ENCODE measurements at regions not wholly inside any gene's neighbourhood (a gene's known extent, or its start where the extent isn't known, plus 50 kb on each side); places are given as distances from the start of the nearest gene placed in this dataset.
"Not testable (repeated sequence)": the region's sequence is repeated elsewhere in the genome, so short reads cannot be mapped to it uniquely, and the experiment has no call there.

- DNase-seq (ENCODE audit: low read depth in 2 of 2): no peak
Observed at GRCh38 chrX:150236327-150236726, 126.8 kb upstream of the MAMLD1 start.

GRCh38 chrX:150238632-150239382 is 124.3 kb upstream of the MAMLD1 start:
- no peak for DNase-seq (ENCODE audit: low read depth in 2 of 2)

DNA sequence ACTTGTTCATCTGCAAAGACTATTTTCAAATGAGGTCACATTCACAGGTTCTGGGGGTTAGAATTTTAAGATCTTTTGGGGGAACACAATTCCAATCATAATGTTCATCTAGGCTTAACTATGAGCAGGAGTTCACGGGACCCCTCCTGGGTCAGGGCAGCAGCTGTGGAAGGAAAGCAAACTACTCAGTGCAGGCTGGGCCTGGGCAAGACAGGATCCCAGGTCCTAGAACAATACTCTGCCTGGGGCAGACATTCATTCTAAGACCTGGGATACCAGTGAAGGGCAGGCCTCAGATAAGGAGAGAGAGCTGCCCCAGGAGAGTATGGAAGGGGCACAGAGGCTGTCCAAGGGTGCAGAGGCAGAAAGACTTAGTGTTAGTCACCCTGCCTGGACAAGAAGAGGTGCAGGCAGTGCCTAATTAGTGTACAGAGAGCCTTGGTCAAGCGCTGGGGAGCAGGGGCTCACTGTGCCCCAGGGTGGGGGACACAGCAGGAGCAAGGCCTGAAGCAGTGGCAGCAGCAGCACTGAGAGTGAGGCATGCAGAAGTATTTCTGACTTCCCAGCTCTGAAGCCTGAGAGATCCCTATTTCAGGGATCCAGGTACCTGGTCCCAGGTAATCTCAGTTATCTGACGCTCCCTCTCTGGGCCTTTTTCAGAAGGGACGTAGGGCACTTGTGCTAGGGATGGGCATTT is 123.0 kb upstream of the MAMLD1 start:
- DNase-seq (ENCODE audit: low read depth in 2 of 2): no peak

- DNase-seq (ENCODE audit: low read depth in 2 of 2): no peak
Observed at GRCh38 chrX:150240643-150240970, 122.5 kb upstream of the MAMLD1 start.

DNA sequence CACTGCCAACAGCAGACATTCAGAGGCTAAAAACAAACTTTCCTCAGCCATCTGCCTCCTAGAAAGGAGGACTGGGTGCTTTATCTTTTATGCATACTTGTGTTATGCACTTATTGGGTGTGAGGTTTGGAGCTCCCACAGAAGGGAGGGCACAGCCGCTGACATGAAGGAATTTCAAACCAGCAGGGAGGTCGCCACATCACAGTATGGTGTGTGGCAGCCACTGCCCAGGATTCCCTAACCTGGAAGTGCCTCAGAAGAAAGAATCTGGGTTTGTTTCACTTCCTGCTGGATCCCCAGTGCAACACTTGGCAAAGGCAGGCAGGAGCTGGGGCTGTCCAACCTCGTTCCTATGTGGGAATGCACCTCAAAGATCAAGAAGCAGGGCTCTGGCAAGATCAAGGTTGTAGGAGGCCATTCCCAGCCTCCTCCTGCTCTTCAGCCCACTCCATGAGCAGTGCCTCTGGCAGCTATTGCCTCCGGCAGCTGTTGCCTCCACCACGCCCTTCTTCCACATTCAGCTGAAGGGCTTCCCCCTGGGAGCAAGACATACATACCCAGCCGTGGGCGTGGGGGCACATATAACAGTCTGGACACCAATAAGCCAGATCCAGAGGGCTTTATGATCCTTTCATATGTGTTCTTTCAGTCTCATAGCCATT is 109.0 kb upstream of the MAMLD1 start:
- no peak for DNase-seq (ENCODE audit: low read depth in 2 of 2)

DNA sequence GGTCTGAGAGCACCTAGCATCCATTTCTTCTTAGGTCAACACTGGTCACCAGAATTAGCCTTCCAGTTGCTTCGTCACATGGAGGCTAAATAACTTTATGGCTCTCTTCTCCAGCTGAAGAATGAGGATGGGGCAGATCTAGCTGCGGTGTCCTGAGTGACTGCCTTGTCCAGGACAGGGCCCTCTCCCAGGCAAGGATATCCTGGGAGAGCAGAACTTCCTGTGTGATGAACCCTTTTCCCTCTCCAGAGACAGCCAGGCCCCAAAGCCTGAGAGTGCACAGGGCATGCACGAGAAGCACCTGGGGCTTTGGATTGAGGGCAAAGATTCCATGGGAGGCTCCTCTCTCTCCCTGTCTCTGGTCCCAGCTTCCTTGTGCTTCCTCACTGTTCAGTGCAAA is 108.2 kb upstream of the MAMLD1 start:
- no peak for DNase-seq (ENCODE audit: low read depth in 2 of 2)

GRCh38 chrX:150255441-150256296 is 107.4 kb upstream of the MAMLD1 start:
- DNase-seq (ENCODE audit: low read depth in 2 of 2): no peak

DNA sequence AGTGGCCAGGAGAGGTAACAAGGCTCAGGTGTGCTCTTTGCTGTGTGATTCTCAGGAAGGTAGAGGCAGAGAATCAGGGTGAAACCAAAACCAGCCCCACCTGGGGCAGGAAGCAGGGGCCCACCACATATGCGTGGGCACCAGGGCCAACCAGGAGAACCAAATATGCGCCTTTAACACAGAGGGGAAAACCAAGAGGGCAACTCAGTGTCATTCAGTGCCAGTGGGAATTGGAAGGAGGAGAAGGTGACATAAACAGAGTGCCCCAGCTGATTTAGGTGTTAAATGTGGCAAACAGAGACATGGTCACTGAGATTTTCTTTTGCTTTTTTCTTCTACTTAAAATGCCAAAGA is 106.8 kb upstream of the MAMLD1 start:
- DNase-seq (ENCODE audit: low read depth in 2 of 2): no peak

DNA sequence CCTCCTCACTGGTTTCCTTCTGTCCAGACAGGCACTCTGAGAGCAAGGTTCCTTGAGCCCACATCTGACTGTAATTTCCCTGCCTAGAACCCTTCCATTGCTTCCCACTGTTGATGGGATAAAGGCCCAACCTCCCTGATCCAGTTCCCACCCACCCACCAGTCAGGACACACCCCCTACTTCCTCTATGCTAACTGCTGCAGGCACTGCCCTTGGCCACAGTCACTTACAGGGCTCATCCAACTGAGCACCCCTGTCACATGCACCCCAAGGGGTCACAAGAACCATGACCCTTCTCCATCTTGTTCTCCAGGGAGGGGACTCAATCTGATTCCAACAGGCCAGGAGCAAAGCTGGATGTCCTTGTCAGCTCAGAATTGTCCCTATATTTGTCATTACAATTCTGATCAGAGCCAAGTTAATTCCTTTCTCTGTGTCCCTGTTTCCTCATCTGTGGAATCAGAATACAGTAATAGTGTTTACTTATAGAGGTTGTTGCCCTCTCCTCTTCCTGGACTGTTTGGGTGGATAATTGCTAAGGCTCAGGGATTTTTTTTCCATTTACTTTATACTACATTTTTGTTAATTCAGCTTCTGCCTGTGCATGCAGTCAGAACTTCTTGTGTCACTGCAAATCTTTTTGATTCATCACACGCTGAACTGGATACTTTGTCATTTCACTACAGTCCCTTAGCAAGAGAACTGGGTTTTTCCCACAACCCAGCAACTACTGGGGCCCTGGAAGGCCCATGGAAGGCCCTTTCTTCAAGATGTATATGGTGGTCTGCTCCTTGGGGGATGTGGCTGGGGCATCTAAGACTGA is 105.6 kb upstream of the MAMLD1 start:
- no peak for DNase-seq (ENCODE audit: low read depth in 2 of 2)

GRCh38 chrX:150258176-150258425 is 105.0 kb upstream of the MAMLD1 start:
- no peak for DNase-seq (ENCODE audit: low read depth in 2 of 2)

GRCh38 chrX:150258463-150259430 is 104.4 kb upstream of the MAMLD1 start:
- DNase-seq (ENCODE audit: low read depth in 2 of 2): peak in 1 of 2 experiments; percentile 5

GRCh38 chrX:150262456-150262855 is 100.7 kb upstream of the MAMLD1 start:
- no peak for DNase-seq (ENCODE audit: low read depth in 2 of 2)

GRCh38 chrX:150268839-150269355 is 94.2 kb upstream of the MAMLD1 start:
- no peak for DNase-seq (ENCODE audit: low read depth in 2 of 2)

- no peak for DNase-seq (ENCODE audit: low read depth in 2 of 2)
Observed at GRCh38 chrX:150269605-150270254, 93.4 kb upstream of the MAMLD1 start.

- DNase-seq (ENCODE audit: low read depth in 2 of 2): no peak
Observed at GRCh38 chrX:150270622-150271021, 92.5 kb upstream of the MAMLD1 start.

DNA sequence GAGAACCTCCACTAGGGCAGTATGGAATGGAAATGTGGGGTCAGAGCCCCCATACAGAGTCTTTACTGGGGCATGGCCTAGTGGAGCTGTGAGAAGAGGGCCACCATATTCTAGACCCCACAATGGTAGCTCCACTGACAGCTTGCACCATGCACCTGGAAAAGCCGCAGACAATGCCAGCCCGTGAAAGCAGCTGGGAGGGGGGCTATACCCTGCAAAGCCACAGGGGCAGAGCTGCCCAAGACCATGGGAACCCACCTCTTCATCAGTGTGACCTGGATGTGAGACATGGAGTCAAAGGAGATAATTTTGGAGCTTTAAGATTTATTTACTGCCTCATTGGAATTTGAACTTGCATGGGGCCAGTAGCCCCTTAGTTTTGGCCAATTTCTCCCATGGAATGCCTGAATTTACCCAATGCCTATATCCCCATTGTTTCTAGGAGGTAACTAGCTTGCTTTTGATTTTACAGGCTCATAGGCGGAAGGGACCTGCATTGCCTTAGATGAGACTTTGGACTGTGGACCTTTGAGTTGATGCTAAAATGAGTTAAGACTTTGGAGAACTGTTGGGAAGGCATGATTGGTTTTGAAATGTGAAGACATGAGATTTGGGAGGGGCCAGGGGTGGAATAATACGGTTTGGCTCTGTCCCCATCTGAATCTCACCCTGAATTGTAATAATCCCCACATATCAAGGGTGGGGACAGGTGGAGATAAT is 89.4 kb upstream of the MAMLD1 start:
- not testable (repeated sequence) for DNase-seq (ENCODE audit: low read depth in 2 of 2)

GRCh38 chrX:150282953-150283352 is 80.2 kb upstream of the MAMLD1 start:
- DNase-seq (ENCODE audit: low read depth in 2 of 2): no peak

- DNase-seq (ENCODE audit: low read depth in 2 of 2): no peak
Observed at GRCh38 chrX:150291014-150291413, 72.1 kb upstream of the MAMLD1 start.

All from fibroblast of skin of left quadriceps (primary cell).